IPS-18c (cell line): ENCODE measurements at regions not wholly inside any gene's neighbourhood (a gene's known extent, or its start where the extent isn't known, plus 50 kb on each side); places are given as distances from the start of the nearest gene placed in this dataset.
"Not testable (repeated sequence)": the region's sequence is repeated elsewhere in the genome, so short reads cannot be mapped to it uniquely, and the experiment has no call there.

ENCODE experiments used
- H3K4me3 ChIP-seq: 2 replicates; pipeline ENCODE4 v1.7.0; 2013; ENCODE audit warnings: low read depth, mild to moderate bottlenecking, low read length, moderate library complexity; ENCODE audit not compliant: insufficient read depth
- H3K9me3 ChIP-seq: one replicate; pipeline ENCODE4 v1.6.1; 2013; ENCODE audit warnings: mild to moderate bottlenecking, low read length, moderate library complexity; ENCODE audit not compliant: control insufficient read depth, insufficient read depth

DNA sequence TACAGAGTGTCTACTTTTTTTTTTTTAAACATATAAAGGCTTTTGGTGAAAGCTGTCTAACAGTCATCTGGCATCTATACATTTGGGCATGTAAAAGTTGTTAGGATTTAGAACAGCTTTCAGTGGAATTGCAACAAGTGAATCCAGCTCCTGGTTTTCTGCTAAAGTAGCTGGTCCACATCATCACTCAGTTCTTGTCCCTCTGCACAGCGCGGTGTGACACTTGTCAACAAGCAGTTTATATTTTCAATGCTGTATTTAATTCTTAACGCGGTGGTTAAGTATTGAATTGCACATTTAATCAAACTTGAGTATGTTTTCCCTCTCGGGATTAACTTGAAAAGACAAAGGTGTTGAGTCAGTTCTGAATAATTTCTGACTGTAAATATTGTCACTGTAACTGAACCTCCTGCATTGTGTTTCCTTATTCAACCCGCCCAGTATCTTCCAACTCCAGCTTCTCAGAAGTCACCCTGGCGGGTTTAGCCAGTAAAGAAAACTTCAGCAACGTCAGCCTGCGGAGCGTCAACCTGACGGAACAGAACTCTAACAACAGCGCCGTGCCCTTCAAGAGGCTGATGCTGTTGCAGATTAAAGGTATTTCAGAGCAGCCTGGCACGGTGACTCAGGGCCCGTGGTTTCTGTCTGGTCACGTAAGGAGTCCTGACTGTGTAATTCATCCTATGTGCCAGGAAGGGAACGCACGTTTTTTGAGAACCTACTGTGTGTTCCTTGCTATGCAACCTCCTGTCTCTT, 66.1 kb upstream of the LYZL2 start:
- H3K4me3 ChIP-seq, H3K9me3 ChIP-seq: not testable (repeated sequence)

DNA sequence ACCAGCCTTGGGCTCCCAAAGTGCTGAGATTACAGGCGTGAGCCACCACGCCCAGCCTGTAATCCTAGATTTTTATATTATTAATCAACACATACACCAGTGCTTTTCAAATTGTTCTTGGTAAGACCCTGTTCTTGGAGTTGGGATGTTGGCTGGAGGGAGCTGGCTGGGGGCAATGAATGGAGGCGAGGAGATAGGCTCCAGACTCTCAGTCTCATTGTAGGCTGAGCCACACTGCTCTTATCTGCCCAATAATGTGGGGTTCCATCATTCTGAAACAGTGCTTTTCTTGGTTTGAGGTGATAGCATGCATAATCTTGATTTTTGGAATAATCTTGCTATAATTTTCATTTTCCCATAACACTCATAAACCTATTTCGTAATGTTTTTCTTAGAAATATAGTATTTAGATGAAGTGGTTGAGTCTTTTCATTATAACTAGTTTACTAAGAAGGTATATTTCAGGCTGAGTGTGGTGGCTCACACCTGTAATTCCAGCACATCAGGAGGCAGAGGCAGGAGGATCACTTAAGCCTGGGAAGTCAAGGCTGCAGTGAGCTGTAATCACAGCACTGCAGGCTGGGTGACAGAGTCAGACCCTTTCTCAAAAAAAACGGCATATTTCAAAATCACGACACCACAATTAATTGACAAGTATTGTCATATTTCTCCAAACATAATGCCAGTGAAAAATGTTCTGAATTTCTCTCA, 65.1 kb upstream of the LYZL2 start:
- Histone ChIP-seq H3K4me3 (no peak overlapping the region), H3K9me3 (no peaks in the 10 kb centered on the region)

DNA sequence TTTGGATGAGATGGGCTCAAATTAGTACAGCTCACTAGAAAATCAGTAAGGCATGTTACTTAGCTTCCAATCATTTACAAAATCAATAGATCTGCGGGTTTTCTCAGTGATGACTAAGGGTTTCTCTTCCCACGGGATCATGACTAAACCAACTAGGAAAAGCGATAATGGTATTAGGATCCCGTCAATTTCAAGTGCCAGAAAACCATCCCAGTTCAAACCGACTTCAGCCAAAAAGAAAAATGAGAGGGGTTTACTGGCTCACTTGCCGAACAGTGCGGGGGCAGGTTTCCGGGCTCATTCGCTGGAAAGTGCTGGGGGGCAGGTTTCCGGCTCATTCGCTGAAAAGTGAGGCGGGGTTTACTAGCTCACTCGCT, 62.1 kb upstream of the LYZL2 start:
- Histone ChIP-seq H3K4me3 (no peak overlapping the region), H3K9me3 (no peaks in the 10 kb centered on the region)

DNA sequence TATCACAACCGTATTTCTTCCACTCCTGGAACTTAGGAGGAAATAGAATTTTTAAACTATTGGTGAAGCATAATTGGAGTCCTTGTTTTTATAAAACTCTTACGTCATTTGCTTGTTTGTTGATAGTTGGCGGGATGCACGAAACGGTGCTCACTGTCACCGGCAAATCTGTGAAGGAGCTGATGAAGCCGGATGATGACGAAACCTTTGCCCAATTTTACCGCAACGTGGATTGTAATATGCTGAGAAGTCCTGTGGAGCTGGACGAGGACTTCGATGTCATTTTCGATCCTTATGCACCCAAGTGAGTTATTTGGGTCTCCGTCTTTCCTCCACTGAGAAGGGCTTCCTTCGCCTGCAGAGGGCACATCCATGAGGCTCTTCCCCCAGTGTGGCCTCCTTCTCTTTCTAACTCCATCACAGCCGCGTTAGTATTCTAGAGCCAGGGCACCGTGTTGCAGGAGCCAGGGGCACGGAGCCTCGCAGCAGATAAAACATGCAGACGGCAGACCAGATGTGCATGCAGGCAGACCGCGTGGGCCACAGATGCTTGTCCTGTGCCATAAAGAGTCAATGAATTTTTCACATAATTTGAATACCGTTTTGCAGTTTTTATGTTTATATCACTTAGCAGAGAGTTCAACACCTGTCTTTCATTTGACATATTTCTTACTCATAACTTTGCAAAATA, 61.5 kb upstream of the LYZL2 start:
- H3K9me3 ChIP-seq: not testable (repeated sequence)

DNA sequence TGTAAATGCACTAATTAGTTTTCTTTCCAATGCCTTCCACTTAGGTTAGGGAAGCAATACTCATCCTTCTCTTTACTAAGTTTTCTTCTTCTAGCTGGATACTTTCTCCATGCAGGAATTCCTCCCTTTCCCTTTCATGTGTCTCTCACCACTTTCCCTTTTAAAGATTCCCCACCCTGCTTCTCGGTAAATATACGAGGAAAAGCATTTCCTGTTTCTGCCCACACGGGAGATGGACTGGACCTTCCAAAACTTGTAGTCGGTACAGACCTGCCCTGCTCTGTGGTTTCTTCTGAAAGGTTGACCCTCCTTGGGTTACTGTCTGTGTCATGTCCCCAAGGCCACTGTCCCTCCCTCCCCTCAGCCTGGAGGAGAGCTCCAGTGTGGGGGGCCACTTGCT, 58.9 kb upstream of the LYZL2 start:
- H3K9me3 ChIP-seq: no peaks in the 10 kb centered on the region
- no peak overlapping the region for H3K4me3 ChIP-seq

More for the DNA sequence above, 61.5 kb upstream of the LYZL2 start:
- H3K4me3 ChIP-seq: not testable (repeated sequence)

DNA sequence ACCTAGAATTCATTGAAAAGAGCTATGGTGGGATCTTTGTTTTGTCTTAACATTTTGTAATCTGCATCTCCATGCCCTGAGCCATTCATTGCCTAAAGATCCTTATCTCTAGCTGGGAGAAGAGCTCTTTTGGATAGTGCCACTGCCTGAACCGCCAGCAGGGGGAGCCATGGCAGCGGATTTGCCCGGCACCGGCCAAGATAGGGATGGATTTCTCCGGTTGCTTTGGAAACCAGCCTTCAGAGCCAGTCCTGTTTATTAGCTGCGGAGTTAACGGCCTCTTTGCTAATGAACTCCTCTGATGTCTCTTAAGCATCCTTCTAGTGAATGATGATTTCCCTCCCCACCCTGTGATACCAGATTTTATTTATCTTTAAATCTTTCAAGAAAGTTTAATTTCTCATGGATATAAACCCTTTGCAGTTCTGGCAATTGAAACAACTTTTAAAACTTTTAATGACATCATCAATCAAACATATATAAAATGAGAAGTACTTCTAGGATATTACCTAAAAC, 58.2 kb upstream of the LYZL2 start:
- Histone ChIP-seq H3K9me3 (no peaks in the 10 kb centered on the region), H3K4me3 (no peak overlapping the region)

DNA sequence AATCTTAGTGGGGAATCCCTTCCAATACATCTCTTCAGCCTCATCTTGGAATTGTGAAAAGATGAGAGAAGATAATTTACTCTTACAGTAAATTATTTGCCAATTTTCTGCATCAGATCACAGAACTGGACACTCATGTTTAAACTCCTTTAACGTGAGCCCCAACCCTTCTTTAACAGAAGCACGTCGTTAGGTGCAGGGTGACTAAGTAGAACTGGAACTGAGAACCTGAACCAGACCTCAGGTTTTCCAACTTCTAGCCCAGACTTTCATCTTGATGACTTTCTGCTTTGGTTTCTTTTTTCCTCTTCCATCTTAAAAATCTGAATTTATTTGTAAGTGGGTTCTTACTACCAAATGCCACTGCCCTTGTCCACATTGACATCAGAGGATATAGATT, 57.2 kb upstream of the LYZL2 start:
- no peaks in the 10 kb centered on the region for H3K9me3 ChIP-seq
- H3K4me3 ChIP-seq: no peak overlapping the region

DNA sequence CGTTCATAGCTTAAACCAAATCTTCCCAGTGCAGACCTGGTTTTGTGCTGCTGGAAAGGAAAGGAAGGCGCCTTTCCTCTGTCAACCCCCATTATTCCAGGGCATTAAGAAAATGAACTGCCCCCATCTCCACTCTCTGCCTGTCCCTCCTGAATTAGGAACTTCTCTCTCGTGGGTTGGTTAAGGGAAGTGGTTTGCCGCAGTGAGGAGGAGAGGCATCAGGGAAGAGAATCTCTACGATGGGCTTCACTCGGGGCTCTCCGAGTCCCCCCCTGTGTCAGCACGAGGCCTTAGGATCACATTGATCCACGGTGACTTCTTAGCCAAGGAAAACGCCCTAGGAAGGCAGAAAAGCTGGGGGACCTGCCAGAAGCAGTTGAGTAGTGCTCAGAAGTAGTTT, 53.9 kb upstream of the LYZL2 start:
- Histone ChIP-seq H3K9me3 (no peaks in the 10 kb centered on the region), H3K4me3 (no peak overlapping the region)

DNA sequence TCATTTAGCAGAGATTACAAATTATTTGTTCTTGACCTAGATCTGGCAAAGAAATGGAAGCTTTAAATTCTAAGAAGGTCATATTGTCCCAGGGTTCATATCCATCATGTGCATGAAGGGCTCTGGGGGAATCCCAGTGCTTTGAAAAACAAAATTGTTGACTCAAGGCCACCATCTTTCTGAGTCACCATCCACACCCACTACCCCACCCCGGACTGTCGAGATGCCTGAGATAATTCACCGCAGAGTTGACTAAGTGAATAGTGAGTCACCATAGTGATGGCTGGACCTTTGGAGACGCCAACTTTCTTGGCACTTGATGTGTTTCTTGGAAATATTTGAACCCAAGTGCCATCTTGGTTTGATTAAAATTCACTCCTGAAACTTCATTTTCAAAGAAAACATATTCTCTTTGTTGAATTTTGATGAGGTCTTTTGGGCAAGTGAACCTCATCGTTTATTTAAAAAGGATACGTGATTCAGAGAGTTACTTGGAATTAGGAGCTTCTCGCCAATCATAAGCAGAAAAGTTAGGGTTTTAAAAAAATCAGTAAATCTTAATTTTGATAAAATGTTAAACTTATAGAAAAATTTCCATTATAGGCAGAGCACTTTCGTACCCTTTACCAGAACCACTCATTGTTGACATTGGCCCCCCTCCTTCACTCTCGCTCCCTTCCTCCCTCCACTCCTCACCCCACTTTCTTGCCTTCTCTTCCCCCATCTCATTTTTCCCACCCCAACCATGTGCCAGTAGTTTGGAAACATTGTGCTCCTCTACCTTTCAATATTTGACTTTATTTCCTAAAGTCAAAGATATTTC, 53.0 kb upstream of the LYZL2 start:
- not testable (repeated sequence) for H3K4me3 ChIP-seq, H3K9me3 ChIP-seq

DNA sequence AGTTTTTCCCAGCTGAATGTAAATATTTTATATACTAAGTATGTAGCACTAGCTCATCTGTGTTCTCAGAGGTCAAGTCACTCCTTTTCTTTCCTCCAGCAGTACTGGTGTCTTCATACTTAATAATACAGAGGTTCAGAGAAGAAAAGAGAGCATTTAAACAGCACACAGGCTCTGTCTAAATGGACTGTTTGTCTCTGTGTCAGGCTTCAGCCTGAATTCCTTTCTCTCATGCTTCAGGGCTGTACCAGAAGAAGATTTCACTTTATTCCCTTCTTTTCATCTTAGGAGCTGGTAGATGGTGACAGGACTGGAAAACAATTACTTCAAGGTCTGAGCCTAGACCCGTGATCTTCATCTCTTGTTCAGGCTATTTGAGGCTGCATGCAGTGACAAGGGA, 51.4 kb upstream of the LYZL2 start:
- no peak overlapping the region for H3K4me3 ChIP-seq
- no peaks in the 10 kb centered on the region for H3K9me3 ChIP-seq
